CD4-positive, alpha-beta T cell (primary cell): ENCODE measurements at regions not wholly inside any gene's neighbourhood (a gene's known extent, or its start where the extent isn't known, plus 50 kb on each side); places are given as distances from the start of the nearest gene placed in this dataset.

Source experiments
- ATAC-seq: fragments of 200-7000 bp; cut with Tn5 transposase; one replicate; pipeline ENCODE4 v1.10.0; 2022; ENCODE audit warnings: mild to moderate bottlenecking; ENCODE audit not compliant: poor library complexity
- CTCF ChIA-PET: fragments of 350-600 bp; sonication (Branson Sonifier 250); formaldehyde crosslinking; loops from one replicate; lab custom pipeline; 2021; ENCODE audit warnings: antibody characterized with exemption, inconsistent platforms; lab: Charles Lee
- POLR2A ChIA-PET: fragments of 350-600 bp; sonication (Branson Sonifier 250); formaldehyde crosslinking; loops from one replicate; lab custom pipeline; 2021; ENCODE audit warnings: antibody characterized with exemption, inconsistent platforms; lab: Charles Lee
- DNase-seq, 14 experiments: peaks; one replicate each; pipeline ENCODE4 v3.0.0-alpha.2; 2013 to 2020; ENCODE audit warnings: mixed read lengths in 2 of 14
- H3K27ac ChIP-seq, 2 donors: one replicate each; pipeline versions ENCODE4 v1.5.1 to v1.7.0; 2013; ENCODE audit warnings: low read length in 2 of 2, low read depth in 1 of 2, mild to moderate bottlenecking in 1 of 2
- H3K27me3 ChIP-seq, 2 experiments: 1 replicate in 1 of 2; 2 replicates in 1 of 2; pipeline versions ENCODE4 v1.6.1 to v1.7.0; 2013; ENCODE audit warnings: low read length in 2 of 2, control low read depth in 1 of 2, mild to moderate bottlenecking in 1 of 2, moderate library complexity in 1 of 2; ENCODE audit not compliant: insufficient read depth in 2 of 2, control insufficient read depth in 1 of 2
- H3K36me3 ChIP-seq: one replicate; pipeline ENCODE4 v1.6.1; 2013; ENCODE audit warnings: low read length, control low read depth; ENCODE audit not compliant: insufficient read depth
- H3K4me1 ChIP-seq: one replicate; pipeline ENCODE4 v1.6.1; 2013; ENCODE audit warnings: low read length, control low read depth; ENCODE audit not compliant: insufficient read depth
- H3K4me3 ChIP-seq: one replicate; pipeline ENCODE4 v1.5.1; 2013; ENCODE audit warnings: mild to moderate bottlenecking, low read length, moderate library complexity
- H3K9me3 ChIP-seq, 2 experiments: 1 replicate in 1 of 2; 2 replicates in 1 of 2; pipeline versions ENCODE4 v1.6.1 to v1.7.0; 2013; ENCODE audit warnings: low read length in 2 of 2, mild to moderate bottlenecking in 2 of 2, control low read depth in 1 of 2, moderate library complexity in 1 of 2; ENCODE audit not compliant: control insufficient read depth in 1 of 2, insufficient read depth in 1 of 2
- H3K27ac Mint-ChIP-seq: one replicate; pipeline ENCODE4 v1.8.0; 2020; ENCODE audit warnings: mixed read lengths
- H3K27me3 Mint-ChIP-seq: one replicate; pipeline ENCODE4 v1.8.0; 2021; ENCODE audit warnings: mixed read lengths
- H3K36me3 Mint-ChIP-seq: one replicate; pipeline ENCODE4 v1.8.0; 2021; ENCODE audit warnings: low read depth, mixed read lengths
- H3K4me1 Mint-ChIP-seq: one replicate; pipeline ENCODE4 v1.8.0; 2021; ENCODE audit warnings: low read depth, mixed read lengths
- H3K4me3 Mint-ChIP-seq: one replicate; pipeline ENCODE4 v1.8.0; 2020; ENCODE audit warnings: mild to moderate bottlenecking, mixed read lengths
- H3K9me3 Mint-ChIP-seq: one replicate; pipeline ENCODE4 v1.8.0; 2020; ENCODE audit warnings: mixed read lengths
- intact Hi-C, 2 experiments: fragments of 100-400 bp; cut with DNase I in 1 of 2; cut with micrococcal nuclease in 1 of 2; formaldehyde crosslinking; loops; one replicate each; pipeline versions ENCODE4 v1.15.1 to v1.9.0; 2023 to 2025; cut with DNase I, micrococcal nuclease
- TF ChIP-seq, protein P1 (sequence below): fragments of 200-600 bp; IDR thresholded peaks from one replicate; pipeline ENCODE4 v1.8.0; 2022; ENCODE audit warnings: antibody characterized with exemption, mild to moderate bottlenecking

DNA sequence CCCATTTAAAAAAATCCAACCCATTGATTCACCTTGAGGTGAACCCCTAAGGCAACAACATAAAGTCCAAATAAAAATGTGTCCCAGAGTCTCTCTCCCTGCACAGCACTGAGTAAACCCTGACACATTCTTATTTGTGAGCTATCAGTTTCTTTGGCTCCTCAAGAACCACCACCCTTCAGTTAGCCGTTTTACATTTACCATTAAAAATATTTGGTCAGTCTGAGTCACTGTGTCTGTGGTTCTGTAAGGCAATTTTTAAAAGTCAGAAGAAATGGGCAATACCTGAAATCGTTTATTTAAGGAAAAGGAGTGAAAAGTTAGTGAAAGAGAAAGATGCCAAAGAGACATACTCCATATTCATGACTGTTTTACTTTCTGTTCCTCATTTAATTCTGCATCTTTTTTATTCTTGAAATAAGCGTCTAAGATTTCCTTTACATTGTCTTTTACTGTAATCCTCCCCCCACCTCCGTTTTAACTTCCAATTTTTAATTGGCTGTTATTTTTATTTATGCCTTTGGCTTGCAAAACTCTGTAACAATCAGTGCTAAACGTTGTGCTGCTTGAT is 91.7 kb upstream of the IVNS1ABP start:
- ChIA-PET CTCF (no interaction called here), POLR2A (no interaction called here)
- no peaks in the 10 kb centered on the region for H3K36me3 Mint-ChIP-seq
- intact Hi-C loops: no loop called here
- Histone ChIP-seq H3K4me1 (peaks cover under 1% of the 10 kb centered on the region), H3K27me3 (no peaks in the 10 kb centered on the region), H3K9me3 (peaks cover 4 to 5% of the 10 kb centered on the region in 2 experiments), H3K4me3 (no peak overlapping the region), H3K36me3 (no peaks in the 10 kb centered on the region), H3K27ac (no peak overlapping the region)
- no peaks in the 10 kb centered on the region for H3K27me3 Mint-ChIP-seq
- ATAC-seq (no peak), DNase-seq (no peak)
- TF ChIP-seq, protein P1, sequence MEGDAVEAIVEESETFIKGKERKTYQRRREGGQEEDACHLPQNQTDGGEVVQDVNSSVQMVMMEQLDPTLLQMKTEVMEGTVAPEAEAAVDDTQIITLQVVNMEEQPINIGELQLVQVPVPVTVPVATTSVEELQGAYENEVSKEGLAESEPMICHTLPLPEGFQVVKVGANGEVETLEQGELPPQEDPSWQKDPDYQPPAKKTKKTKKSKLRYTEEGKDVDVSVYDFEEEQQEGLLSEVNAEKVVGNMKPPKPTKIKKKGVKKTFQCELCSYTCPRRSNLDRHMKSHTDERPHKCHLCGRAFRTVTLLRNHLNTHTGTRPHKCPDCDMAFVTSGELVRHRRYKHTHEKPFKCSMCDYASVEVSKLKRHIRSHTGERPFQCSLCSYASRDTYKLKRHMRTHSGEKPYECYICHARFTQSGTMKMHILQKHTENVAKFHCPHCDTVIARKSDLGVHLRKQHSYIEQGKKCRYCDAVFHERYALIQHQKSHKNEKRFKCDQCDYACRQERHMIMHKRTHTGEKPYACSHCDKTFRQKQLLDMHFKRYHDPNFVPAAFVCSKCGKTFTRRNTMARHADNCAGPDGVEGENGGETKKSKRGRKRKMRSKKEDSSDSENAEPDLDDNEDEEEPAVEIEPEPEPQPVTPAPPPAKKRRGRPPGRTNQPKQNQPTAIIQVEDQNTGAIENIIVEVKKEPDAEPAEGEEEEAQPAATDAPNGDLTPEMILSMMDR: no peak
- H3K27ac Mint-ChIP-seq: no peak overlapping the region
- no peak overlapping the region for H3K4me3 Mint-ChIP-seq
- H3K9me3 Mint-ChIP-seq: peaks cover 2% of the 10 kb centered on the region
- no peaks in the 10 kb centered on the region for H3K4me1 Mint-ChIP-seq

DNA sequence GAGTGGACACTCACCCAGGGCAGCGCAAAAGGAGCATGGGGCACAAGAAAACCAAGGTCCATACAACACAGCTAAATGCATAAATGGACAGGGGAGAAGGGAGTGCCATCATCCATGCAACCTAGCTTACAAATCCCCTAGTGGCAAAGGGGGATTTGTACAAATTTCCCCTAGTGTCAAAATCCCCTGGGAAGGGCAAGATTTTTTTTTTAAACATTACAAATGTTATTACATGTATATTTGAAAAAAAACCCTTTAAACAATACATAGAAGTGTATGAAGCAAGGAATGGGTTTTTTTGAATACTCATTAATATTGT is 89.6 kb upstream of the IVNS1ABP start:
- peaks cover 4 to 5% of the 10 kb centered on the region in 2 experiments for H3K9me3 ChIP-seq
- H3K4me3 ChIP-seq: no peak overlapping the region
- intact Hi-C loops: no loop called here
- Mint-ChIP-seq H3K27ac (no peak overlapping the region), H3K4me1 (no peaks in the 10 kb centered on the region), H3K9me3 (peaks cover 2% of the 10 kb centered on the region), H3K36me3 (no peaks in the 10 kb centered on the region), H3K4me3 (no peak overlapping the region), H3K27me3 (no peaks in the 10 kb centered on the region)
- ATAC-seq: no peak
- no peak for DNase-seq
- ChIA-PET POLR2A (interaction anchor here (0.7 kb wide), 1 partner anchor 89 kb away, joined by 3 read pairs; the partner anchor contains the start of gene IVNS1ABP), CTCF (interaction anchor here (0.9 kb wide), 1 partner anchor 10 kb away, joined by 3 read pairs; no protein-coding TSS in a partner anchor)
- H3K4me1 ChIP-seq: peaks cover 2% of the 10 kb centered on the region
- TF ChIP-seq, protein P1: no peak
- no peak overlapping the region for H3K27ac ChIP-seq
- no peaks in the 10 kb centered on the region for H3K36me3 ChIP-seq
- H3K27me3 ChIP-seq: no peaks in the 10 kb centered on the region

DNA sequence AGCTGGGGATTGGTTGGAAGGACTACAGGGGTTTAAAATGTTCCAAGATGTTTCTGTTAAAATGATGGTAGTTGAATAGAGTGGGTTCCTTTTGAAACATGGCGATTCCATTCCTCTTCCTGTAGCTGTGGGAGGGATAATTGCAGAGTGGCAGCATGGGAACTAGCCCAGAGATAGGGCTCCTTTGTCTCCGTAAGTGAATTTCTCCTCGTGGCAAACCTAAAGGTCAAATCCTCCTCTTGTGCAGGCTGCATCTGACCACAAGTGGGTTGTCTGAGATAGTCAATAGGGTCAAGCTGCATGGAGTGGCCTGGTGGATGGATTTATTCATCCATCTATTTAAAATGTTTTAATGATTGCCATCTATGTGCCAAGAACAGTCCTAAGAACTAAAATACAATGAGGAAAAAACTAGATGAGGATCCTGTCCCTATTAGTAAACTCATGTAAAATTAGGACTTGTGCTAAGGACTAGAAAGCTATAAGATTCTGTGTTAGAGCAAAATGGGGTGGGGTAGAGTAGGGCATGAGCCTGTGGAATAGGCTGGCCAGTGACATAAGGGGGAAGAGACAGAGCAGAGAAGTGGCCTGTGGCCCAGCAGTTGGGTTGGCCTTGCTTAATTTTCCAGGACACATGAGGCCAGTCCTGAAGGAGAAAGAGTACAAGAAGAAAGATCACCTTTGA is 89.1 kb upstream of the IVNS1ABP start:
- Histone ChIP-seq H3K9me3 (peaks cover 4 to 5% of the 10 kb centered on the region in 2 experiments), H3K4me1 (peaks cover 2% of the 10 kb centered on the region), H3K36me3 (no peaks in the 10 kb centered on the region), H3K27ac (no peak overlapping the region), H3K27me3 (no peaks in the 10 kb centered on the region), H3K4me3 (no peak overlapping the region)
- Mint-ChIP-seq H3K27me3 (no peaks in the 10 kb centered on the region), H3K4me1 (no peaks in the 10 kb centered on the region), H3K36me3 (no peaks in the 10 kb centered on the region), H3K9me3 (peaks cover 2% of the 10 kb centered on the region), H3K4me3 (no peak overlapping the region), H3K27ac (no peak overlapping the region)
- ATAC-seq: no peak
- ChIA-PET POLR2A (interaction anchor here (0.7 kb wide), 1 partner anchor 89 kb away, joined by 3 read pairs; the partner anchor contains the start of gene IVNS1ABP), CTCF (interaction anchor here (0.9 kb wide), 1 partner anchor 9 kb away, joined by 3 read pairs; no protein-coding TSS in a partner anchor)
- TF ChIP-seq, protein P1: no peak
- intact Hi-C loops: no loop called here
- DNase-seq: no peak
